ENCODE measurements at regions not wholly inside any gene's neighbourhood (a gene's known extent, or its start where the extent isn't known, plus 50 kb on each side); places are given as distances from the start of the nearest gene placed in this dataset.

GRCh38 chr16:6317934-6318333, 1014.7 kb upstream of the RBFOX1 start:
- no peak for TF ChIP-seq YY1 (IDR thresholded peaks at IDR 0.05; ENCODE audit: insufficient read depth, insufficient read length)
- no peak for TF ChIP-seq ZNF274 (IDR thresholded peaks at IDR 0.05; ENCODE audit: low read depth, low read length)
- no peak for TF ChIP-seq SUZ12 (IDR thresholded peaks at IDR 0.05; ENCODE audit: extremely low read depth, insufficient read depth, insufficient read length)
